Mesodermal cell (in vitro differentiated cells): ENCODE measurements at regions not wholly inside any gene's neighbourhood (a gene's known extent, or its start where the extent isn't known, plus 50 kb on each side); places are given as distances from the start of the nearest gene placed in this dataset.
"Not testable (repeated sequence)": the region's sequence is repeated elsewhere in the genome, so short reads cannot be mapped to it uniquely, and the experiment has no call there.

Experiments
- H3K27ac ChIP-seq: 2 replicates; pipeline ENCODE4 v1.7.0; 2013; ENCODE audit warnings: mild to moderate bottlenecking, low read depth, low read length, moderate library complexity; ENCODE audit not compliant: severe bottlenecking
- H3K36me3 ChIP-seq: 2 replicates; pipeline ENCODE4 v1.7.1; 2013; ENCODE audit warnings: mild to moderate bottlenecking, low read length, moderate library complexity; ENCODE audit not compliant: control insufficient read depth, insufficient read depth
- H3K4me1 ChIP-seq: one replicate; pipeline ENCODE4 v1.7.1; 2013; ENCODE audit warnings: mild to moderate bottlenecking, low read length; ENCODE audit not compliant: insufficient read depth, control insufficient read depth, poor library complexity, severe bottlenecking
- H3K4me3 ChIP-seq: 2 replicates; pipeline ENCODE4 v1.7.0; 2013; ENCODE audit warnings: low read length, control low read depth, mild to moderate bottlenecking; ENCODE audit not compliant: insufficient read depth, poor library complexity, severe bottlenecking; ENCODE audit errors: extremely low read depth
- H3K9me3 ChIP-seq: 2 replicates; pipeline ENCODE4 v1.7.1; 2013; ENCODE audit warnings: mild to moderate bottlenecking, low read length, moderate library complexity; ENCODE audit not compliant: control insufficient read depth
- WGBS, 2 experiments: methylation state at CpG; one replicate each; pipeline ENCODE4 v1.1.5; 2013; ENCODE audit warnings: missing lambda C conversion rate in 2 of 2; ENCODE audit not compliant: insufficient coverage in 2 of 2; 5-methylcytosine and 5-hydroxymethylcytosine counted together

- H3K9me3 ChIP-seq: no peaks in the 10 kb centered on the region
- 73% methylated on average over 2 of the region's 4 CpGs; no CpG with 5 or more reads in 1 of the 2 experiments for WGBS, 2 experiments
- H3K36me3 ChIP-seq: no peaks in the 10 kb centered on the region
- H3K4me1 ChIP-seq: no peaks in the 10 kb centered on the region
- H3K4me3 ChIP-seq: no peak overlapping the region
- H3K27ac ChIP-seq: no peak overlapping the region
These were observed 602.3 kb downstream of the TMEM182 start for GRCh38 chr2:103364177-103364576.

- Histone ChIP-seq H3K27ac (no peak overlapping the region), H3K36me3 (no peaks in the 10 kb centered on the region), H3K9me3 (no peaks in the 10 kb centered on the region), H3K4me1 (no peaks in the 10 kb centered on the region), H3K4me3 (no peak overlapping the region)
- 100% methylated on average over 1 of the region's 4 CpGs; no CpG with 5 or more reads in 1 of the 2 experiments for WGBS, 2 experiments
These were observed 603.2 kb downstream of the TMEM182 start for GRCh38 chr2:103365071-103365470.

GRCh38 chr2:103367877-103368276 is 606.0 kb downstream of the TMEM182 start:
- 70 to 100% methylated on average over 2 to 3 of the region's 4 CpGs for WGBS, 2 experiments
- H3K27ac ChIP-seq: no peak overlapping the region
- no peak overlapping the region for H3K4me3 ChIP-seq
- H3K9me3 ChIP-seq: no peaks in the 10 kb centered on the region
- no peaks in the 10 kb centered on the region for H3K36me3 ChIP-seq
- no peaks in the 10 kb centered on the region for H3K4me1 ChIP-seq

GRCh38 chr2:103383541-103383940 is 621.7 kb downstream of the TMEM182 start:
- Histone ChIP-seq H3K36me3 (no peaks in the 10 kb centered on the region), H3K9me3 (no peaks in the 10 kb centered on the region), H3K4me1 (no peaks in the 10 kb centered on the region), H3K4me3 (no peak overlapping the region), H3K27ac (no peak overlapping the region)
- WGBS, 2 experiments: 77 to 91% methylated on average over 2 to 3 of the region's 3 CpGs

- no peaks in the 10 kb centered on the region for H3K36me3 ChIP-seq
- H3K4me3 ChIP-seq: no peak overlapping the region
- H3K4me1 ChIP-seq: no peaks in the 10 kb centered on the region
- no peaks in the 10 kb centered on the region for H3K9me3 ChIP-seq
- no CpG with 5 or more reads among the region's 3 CpGs for WGBS, 2 experiments
- H3K27ac ChIP-seq: no peak overlapping the region
These were observed 625.0 kb downstream of the TMEM182 start for GRCh38 chr2:103386872-103387271.

GRCh38 chr2:103387888-103388287 is 626.1 kb downstream of the TMEM182 start:
- Histone ChIP-seq H3K4me1 (no peaks in the 10 kb centered on the region), H3K27ac (no peak overlapping the region), H3K36me3 (no peaks in the 10 kb centered on the region), H3K9me3 (no peaks in the 10 kb centered on the region), H3K4me3 (no peak overlapping the region)
- WGBS, 2 experiments: 95 to 98% methylated on average over 3 to 5 of the region's 5 CpGs

GRCh38 chr2:103396152-103396551 is 634.3 kb downstream of the TMEM182 start:
- Histone ChIP-seq H3K9me3 (no peaks in the 10 kb centered on the region), H3K36me3 (no peaks in the 10 kb centered on the region), H3K4me1 (no peaks in the 10 kb centered on the region), H3K27ac (no peak overlapping the region), H3K4me3 (no peak overlapping the region)
- WGBS, 2 experiments: 6 to 18% methylated on average over 1 of the region's 1 CpG

GRCh38 chr2:103401621-103402020 is 639.8 kb downstream of the TMEM182 start:
- 13 to 30% methylated on average over 2 to 3 of the region's 4 CpGs for WGBS, 2 experiments
- Histone ChIP-seq H3K4me3 (no peak overlapping the region), H3K4me1 (peaks cover 10% of the 10 kb centered on the region), H3K9me3 (no peaks in the 10 kb centered on the region), H3K36me3 (no peaks in the 10 kb centered on the region), H3K27ac (peak overlapping the region; percentile 88)

- Histone ChIP-seq H3K36me3 (no peaks in the 10 kb centered on the region), H3K9me3 (no peaks in the 10 kb centered on the region), H3K4me1 (peaks cover 10% of the 10 kb centered on the region), H3K4me3 (no peak overlapping the region), H3K27ac (peak overlapping the region; percentile 88)
- WGBS, 2 experiments: 80% methylated on average over 1 of the region's 3 CpGs; no CpG with 5 or more reads in 1 of the 2 experiments
These were observed 640.5 kb downstream of the TMEM182 start for GRCh38 chr2:103402336-103402735.

GRCh38 chr2:103402944-103403343 is 641.1 kb downstream of the TMEM182 start:
- WGBS, 2 experiments: 93 to 100% methylated on average over 1 to 3 of the region's 5 CpGs
- no peak overlapping the region for H3K27ac ChIP-seq

GRCh38 chr2:103403388-103403787 is 641.6 kb downstream of the TMEM182 start:
- WGBS, 2 experiments: 56 to 100% methylated on average over 1 of the region's 5 CpGs
- H3K9me3 ChIP-seq, H3K36me3 ChIP-seq, H3K27ac ChIP-seq, H3K4me1 ChIP-seq, H3K4me3 ChIP-seq: not testable (repeated sequence)

More at GRCh38 chr2:103402944-103403343, 641.1 kb downstream of the TMEM182 start:
- no peaks in the 10 kb centered on the region for H3K36me3 ChIP-seq
- H3K4me1 ChIP-seq: peaks cover 10% of the 10 kb centered on the region
- H3K9me3 ChIP-seq: no peaks in the 10 kb centered on the region
- no peak overlapping the region for H3K4me3 ChIP-seq
